Gastroesophageal sphincter (tissue), 3 donors: ENCODE measurements at regions not wholly inside any gene's neighbourhood (a gene's known extent, or its start where the extent isn't known, plus 50 kb on each side); places are given as distances from the start of the nearest gene placed in this dataset.

Experiments used
- CTCF ChIP-seq, 4 experiments: fragments of 200-600 bp in 2 of 4; fragments of 450-650 bp in 2 of 4; sonication (generic) in 1 of 4; IDR thresholded peaks; one replicate each; pipeline ENCODE4 v1.5.1; 2017 to 2019; ENCODE audit warnings: antibody characterized with exemption in 4 of 4, mild to moderate bottlenecking in 2 of 4, moderate library complexity in 2 of 4
- EP300 ChIP-seq: sonication (generic); formaldehyde crosslinking; IDR thresholded peaks from one replicate; pipeline ENCODE4 v1.6.1; 2017; ENCODE audit warnings: antibody characterized with exemption, mild to moderate bottlenecking
- POLR2A ChIP-seq, 2 donors: fragments of 450-650 bp; IDR thresholded peaks; one replicate each; pipeline ENCODE4 v1.6.1; 2017; ENCODE audit warnings: antibody characterized with exemption in 2 of 2, mild to moderate bottlenecking in 2 of 2, moderate library complexity in 1 of 2

GRCh38 chr5:125528881-125529280, 782.4 kb upstream of the ZNF608 start:
- TF ChIP-seq EP300 (no peak), POLR2A (IDR thresholded peaks at IDR 0.05) (no peak), CTCF (IDR thresholded peaks at IDR 0.05) (no peak)
